NCI-H82 (cell line): ENCODE measurements at regions not wholly inside any gene's neighbourhood (a gene's known extent, or its start where the extent isn't known, plus 50 kb on each side); places are given as distances from the start of the nearest gene placed in this dataset.
A peak's percentile ranks its signal among the peaks of the same experiment; 100 is the strongest.
"Not testable (repeated sequence)": the region's sequence is repeated elsewhere in the genome, so short reads cannot be mapped to it uniquely, and the experiment has no call there.

Experiments
- DNase-seq: peaks from one replicate; lab custom pipeline; 2025; lab: John Stamatoyannopoulos, UW

GRCh38 chr5:154620411-154620810 lies 134.8 kb upstream of the LARP1 start:
- no peak for DNase-seq

GRCh38 chr5:154618696-154619095 lies 136.5 kb upstream of the LARP1 start:
- DNase-seq: no peak

- DNase-seq: no peak
Observed at GRCh38 chr5:154614595-154614994, 136.6 kb upstream of the HAND1 start.

- no peak for DNase-seq
Observed at GRCh38 chr5:154614125-154614524, 136.1 kb upstream of the HAND1 start.

- no peak for DNase-seq
Observed at GRCh38 chr5:154612666-154613065, 134.6 kb upstream of the HAND1 start.

GRCh38 chr5:154611341-154611767 lies 133.3 kb upstream of the HAND1 start:
- peak; percentile 19 for DNase-seq

GRCh38 chr5:154610321-154611154 lies 132.5 kb upstream of the HAND1 start:
- DNase-seq: peak; percentile 85

- no peak for DNase-seq
Observed at GRCh38 chr5:154609251-154609650, 131.2 kb upstream of the HAND1 start.

GRCh38 chr5:154608531-154609011 lies 130.5 kb upstream of the HAND1 start:
- DNase-seq: peak; percentile 34

GRCh38 chr5:154607746-154608145 lies 129.7 kb upstream of the HAND1 start:
- DNase-seq: no peak

- DNase-seq: no peak
Observed at GRCh38 chr5:154606246-154606645, 128.2 kb upstream of the HAND1 start.

- peak; percentile 57 for DNase-seq
Observed at GRCh38 chr5:154603953-154604679, 126.1 kb upstream of the HAND1 start.

- DNase-seq: no peak
Observed at GRCh38 chr5:154603485-154603884, 125.5 kb upstream of the HAND1 start.

- no peak for DNase-seq
Observed at GRCh38 chr5:154603011-154603410, 125.0 kb upstream of the HAND1 start.

GRCh38 chr5:154601014-154601413 lies 123.0 kb upstream of the HAND1 start:
- no peak for DNase-seq

- DNase-seq: no peak
Observed at GRCh38 chr5:154598021-154598420, 120.0 kb upstream of the HAND1 start.

- not testable (repeated sequence) for DNase-seq
Observed at GRCh38 chr5:154596844-154597243, 118.8 kb upstream of the HAND1 start.

GRCh38 chr5:154595662-154596061 lies 117.6 kb upstream of the HAND1 start:
- peak; percentile 94 for DNase-seq

GRCh38 chr5:154593796-154594195 lies 115.8 kb upstream of the HAND1 start:
- no peak for DNase-seq

- DNase-seq: no peak
Observed at GRCh38 chr5:154593071-154593470, 115.0 kb upstream of the HAND1 start.

- DNase-seq: no peak
Observed at GRCh38 chr5:154590093-154590724, 112.2 kb upstream of the HAND1 start.

- DNase-seq: no peak
Observed at GRCh38 chr5:154589511-154589910, 111.5 kb upstream of the HAND1 start.
